ENCODE measurements at regions not wholly inside any gene's neighbourhood (a gene's known extent, or its start where the extent isn't known, plus 50 kb on each side); places are given as distances from the start of the nearest gene placed in this dataset.
A peak's percentile ranks its signal among the peaks of the same experiment; 100 is the strongest.

- Histone ChIP-seq H3K4me3 (no peak overlapping the region), H3K36me3 (no peaks in the 10 kb centered on the region), H3K27ac (no peak overlapping the region), H3K9me3 (replicated peaks) (no peaks in the 10 kb centered on the region), H3K27me3 (replicated peaks) (peaks cover 7% of the 10 kb centered on the region), H3K4me1 (replicated peaks) (peaks cover 12% of the 10 kb centered on the region)
- no peak for DNase-seq (ENCODE audit: low read depth in 1 of 2, low spot score in 2 of 2)
These were observed 100.1 kb downstream of the TMEM100 start for GRCh38 chr17:55622547-55622946.

DNA sequence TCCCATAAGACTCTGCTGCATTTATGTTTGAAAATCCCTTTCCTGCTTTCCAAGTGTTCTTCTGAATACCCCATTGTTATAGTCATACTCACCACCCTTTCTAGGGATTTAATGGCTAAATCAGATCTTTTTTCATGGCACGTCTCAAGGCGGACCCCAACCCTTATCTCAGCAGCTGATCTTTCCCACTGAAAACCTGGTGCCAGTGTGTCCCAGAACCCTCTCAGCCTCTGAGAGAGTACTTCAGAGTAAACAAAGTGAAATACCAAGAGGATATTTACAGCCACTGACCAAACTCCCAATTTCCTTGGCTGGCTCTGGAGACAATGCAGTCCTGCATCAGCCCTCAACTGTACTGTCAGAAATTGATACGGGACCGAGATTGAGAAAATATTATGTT is 101.7 kb downstream of the TMEM100 start:
- Histone ChIP-seq H3K27ac (no peak overlapping the region), H3K27me3 (replicated peaks) (peaks cover 15% of the 10 kb centered on the region), H3K9me3 (replicated peaks) (no peaks in the 10 kb centered on the region), H3K36me3 (no peaks in the 10 kb centered on the region), H3K4me1 (replicated peaks) (peaks cover 12% of the 10 kb centered on the region), H3K4me3 (no peak overlapping the region)
- DNase-seq (ENCODE audit: low read depth in 1 of 2, low spot score in 2 of 2): no peak

GRCh38 chr17:55620023-55620422 is 102.6 kb downstream of the TMEM100 start:
- peaks cover 12% of the 10 kb centered on the region for H3K4me1 ChIP-seq (replicated peaks)
- H3K36me3 ChIP-seq: no peaks in the 10 kb centered on the region
- H3K27me3 ChIP-seq (replicated peaks): peaks cover 24% of the 10 kb centered on the region
- H3K9me3 ChIP-seq (replicated peaks): no peaks in the 10 kb centered on the region
- H3K4me3 ChIP-seq: no peak overlapping the region
- DNase-seq (ENCODE audit: low read depth in 1 of 2, low spot score in 2 of 2): no peak
- H3K27ac ChIP-seq: no peak overlapping the region

DNA sequence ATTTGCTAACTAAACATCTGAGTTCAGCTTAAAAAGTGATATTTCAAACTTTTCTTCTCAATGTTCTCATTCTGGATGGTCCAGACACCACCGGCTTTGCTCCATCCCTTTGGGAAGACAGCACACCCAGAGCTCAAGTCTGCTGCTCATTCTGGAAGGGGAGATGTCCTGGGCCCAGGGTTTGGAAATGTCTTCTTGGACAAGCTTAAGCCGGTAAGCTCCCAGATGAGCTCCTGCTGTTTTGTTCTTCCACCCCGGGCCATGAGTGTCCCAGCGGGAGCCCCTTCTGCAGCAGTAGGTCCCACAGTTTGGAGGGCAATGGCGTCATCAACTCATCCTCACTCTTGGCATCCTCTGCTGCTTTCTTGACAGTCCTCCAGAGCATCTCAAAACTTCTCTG is 105.2 kb downstream of the TMEM100 start:
- DNase-seq (ENCODE audit: low read depth in 1 of 2, low spot score in 2 of 2): no peak
- Histone ChIP-seq H3K27me3 (replicated peaks) (peaks cover 44% of the 10 kb centered on the region), H3K27ac (no peak overlapping the region), H3K4me1 (replicated peaks) (peaks cover 12% of the 10 kb centered on the region), H3K36me3 (no peaks in the 10 kb centered on the region), H3K9me3 (replicated peaks) (no peaks in the 10 kb centered on the region), H3K4me3 (no peak overlapping the region)

DNA sequence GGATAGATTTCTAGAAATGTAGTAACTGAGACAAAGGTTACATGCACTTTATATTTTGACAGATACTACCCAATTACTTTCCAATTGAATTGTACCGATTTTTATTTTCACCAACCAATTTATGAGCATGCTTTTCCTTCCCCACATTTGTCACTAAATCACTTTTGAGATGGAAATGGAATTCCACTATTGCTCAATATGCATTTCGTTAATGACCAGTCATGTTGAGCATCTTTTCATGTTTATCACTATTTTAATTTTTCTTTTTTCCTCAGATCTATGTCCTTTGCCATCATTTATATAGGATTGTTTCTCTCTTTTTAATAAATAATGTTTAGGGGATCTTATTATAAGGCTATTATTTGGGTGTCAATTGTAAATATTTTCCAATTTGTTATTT is 102.8 kb upstream of the SMIM36 start:
- H3K27ac ChIP-seq: no peak overlapping the region
- H3K4me3 ChIP-seq: no peak overlapping the region
- no peaks in the 10 kb centered on the region for H3K36me3 ChIP-seq
- no peaks in the 10 kb centered on the region for H3K9me3 ChIP-seq (replicated peaks)
- H3K4me1 ChIP-seq (replicated peaks): peaks cover 13% of the 10 kb centered on the region
- no peak for DNase-seq (ENCODE audit: low read depth in 1 of 2, low spot score in 2 of 2)
- peaks cover 46% of the 10 kb centered on the region for H3K27me3 ChIP-seq (replicated peaks)

DNA sequence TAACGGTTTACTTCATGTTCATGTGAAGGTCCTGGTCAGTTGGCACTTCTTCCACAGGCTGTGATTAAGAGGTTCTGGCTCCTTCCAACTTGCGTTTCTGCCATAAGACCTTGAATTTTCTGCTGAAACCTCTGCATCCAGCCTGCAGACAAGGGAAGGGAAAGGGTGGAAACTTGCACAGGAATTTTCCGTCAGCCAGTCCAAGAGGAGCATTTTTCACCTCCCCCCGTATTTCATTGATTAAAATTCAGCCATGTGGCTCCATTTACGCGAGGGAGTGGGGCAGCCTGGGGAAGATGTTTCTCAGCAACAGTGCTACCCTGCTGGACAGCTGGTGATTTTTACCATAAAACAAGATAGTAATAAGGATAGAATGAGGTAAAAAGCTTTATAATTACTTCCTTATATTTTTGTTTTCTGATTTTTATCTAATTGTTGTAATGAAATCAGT is 101.5 kb upstream of the SMIM36 start:
- Histone ChIP-seq H3K9me3 (replicated peaks) (no peaks in the 10 kb centered on the region), H3K27ac (no peak overlapping the region), H3K4me1 (replicated peaks) (peaks cover 21% of the 10 kb centered on the region), H3K27me3 (replicated peaks) (peaks cover 39% of the 10 kb centered on the region), H3K4me3 (no peak overlapping the region), H3K36me3 (no peaks in the 10 kb centered on the region)
- no peak for DNase-seq (ENCODE audit: low read depth in 1 of 2, low spot score in 2 of 2)

DNA sequence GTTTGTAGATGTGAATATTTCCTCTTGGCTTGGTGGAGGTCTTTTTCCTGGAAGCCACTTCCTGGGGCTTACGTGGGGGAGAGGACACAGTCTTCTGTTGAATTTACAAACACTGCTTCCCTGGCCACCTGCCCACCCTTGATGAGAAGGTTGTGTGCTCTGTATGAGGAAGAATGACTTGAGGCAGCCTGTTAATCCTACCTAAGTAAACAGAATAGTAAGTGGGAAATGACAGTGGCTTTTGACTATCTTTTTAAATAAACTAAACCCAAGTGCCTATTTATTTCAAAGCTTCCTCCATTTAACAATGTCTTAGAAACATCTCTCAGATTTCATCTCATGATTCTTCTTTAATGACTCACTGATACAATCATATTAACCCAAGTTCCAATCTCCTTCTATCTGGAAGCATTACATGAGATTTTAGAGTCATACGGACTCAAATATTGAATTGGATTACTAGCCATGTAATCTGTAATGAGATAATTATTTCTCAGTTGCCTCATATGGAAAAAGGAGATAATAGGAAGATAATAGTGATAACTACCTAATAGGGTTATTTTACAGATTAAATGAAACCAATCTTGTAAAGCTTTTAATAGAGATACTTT is 96.6 kb upstream of the SMIM36 start:
- DNase-seq (ENCODE audit: low read depth in 1 of 2, low spot score in 2 of 2): peak; percentile 81 to 84
- Histone ChIP-seq H3K4me1 (replicated peaks) (peaks cover 27% of the 10 kb centered on the region), H3K27me3 (replicated peaks) (peaks cover 14% of the 10 kb centered on the region), H3K4me3 (no peak overlapping the region), H3K27ac (no peak overlapping the region), H3K9me3 (replicated peaks) (no peaks in the 10 kb centered on the region), H3K36me3 (no peaks in the 10 kb centered on the region)

GRCh38 chr17:55606488-55606815 is 95.2 kb upstream of the SMIM36 start:
- H3K4me3 ChIP-seq: no peak overlapping the region
- no peaks in the 10 kb centered on the region for H3K9me3 ChIP-seq (replicated peaks)
- H3K4me1 ChIP-seq (replicated peaks): peaks cover 27% of the 10 kb centered on the region
- DNase-seq (ENCODE audit: low read depth in 1 of 2, low spot score in 2 of 2): no peak
- H3K36me3 ChIP-seq: no peaks in the 10 kb centered on the region
- H3K27me3 ChIP-seq (replicated peaks): peaks cover 21% of the 10 kb centered on the region
- no peak overlapping the region for H3K27ac ChIP-seq

DNA sequence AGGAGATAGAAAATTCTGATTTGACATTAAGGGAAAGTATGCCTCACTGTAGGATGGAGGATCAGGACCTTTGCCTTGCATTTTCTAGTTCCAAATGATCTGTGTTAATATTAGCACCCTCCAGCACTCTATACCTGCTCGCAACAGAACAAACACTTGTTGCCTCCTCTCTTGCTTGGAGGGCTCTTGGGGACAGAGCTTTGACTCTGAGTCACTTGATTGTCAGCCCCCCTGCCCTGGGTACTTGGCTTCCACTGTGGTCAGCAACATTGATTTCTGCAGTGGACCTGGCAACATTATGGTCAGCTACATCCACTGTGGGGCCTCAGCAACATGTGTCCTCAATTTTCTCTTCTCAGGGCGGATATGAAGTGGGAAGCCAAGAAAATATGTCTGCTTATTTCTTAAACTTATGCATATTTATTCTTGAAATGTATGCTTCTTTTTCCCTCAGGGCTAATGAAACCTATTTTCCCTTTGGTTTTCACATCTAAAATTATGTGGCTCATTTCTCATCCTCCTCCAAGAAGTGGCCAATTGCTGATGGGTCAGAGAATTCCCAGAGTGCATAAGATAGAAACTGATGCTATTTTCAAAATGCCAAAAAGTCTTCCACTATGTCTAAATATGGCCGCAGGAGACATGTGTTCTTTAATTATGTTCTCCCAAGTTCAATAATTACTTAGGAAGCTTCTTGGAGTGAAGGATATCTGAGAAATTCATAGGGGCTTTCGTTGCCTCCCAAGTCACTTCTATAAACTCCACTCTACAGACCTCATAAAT is 94.6 kb upstream of the SMIM36 start:
- peaks cover 22% of the 10 kb centered on the region for H3K27me3 ChIP-seq (replicated peaks)
- H3K4me1 ChIP-seq (replicated peaks): peaks cover 27% of the 10 kb centered on the region
- no peaks in the 10 kb centered on the region for H3K36me3 ChIP-seq
- H3K27ac ChIP-seq: no peak overlapping the region
- no peak for DNase-seq (ENCODE audit: low read depth in 1 of 2, low spot score in 2 of 2)
- H3K9me3 ChIP-seq (replicated peaks): no peaks in the 10 kb centered on the region
- no peak overlapping the region for H3K4me3 ChIP-seq

GRCh38 chr17:55601874-55602364 is 90.7 kb upstream of the SMIM36 start:
- Histone ChIP-seq H3K27ac (no peak overlapping the region), H3K36me3 (no peaks in the 10 kb centered on the region), H3K4me1 (replicated peaks) (no peaks in the 10 kb centered on the region; the same call in 1 of the 2 replicates), H3K27me3 (replicated peaks) (peaks cover 22% of the 10 kb centered on the region), H3K4me3 (no peak overlapping the region), H3K9me3 (replicated peaks) (no peaks in the 10 kb centered on the region; the same call in 1 of the 2 replicates)
- DNase-seq (ENCODE audit: low read depth in 1 of 2, low spot score in 2 of 2): peak in 1 of 2 experiments; percentile 67

GRCh38 chr17:55598495-55598894 is 87.2 kb upstream of the SMIM36 start:
- Histone ChIP-seq H3K4me1 (replicated peaks) (no peaks in the 10 kb centered on the region; the same call in 1 of the 2 replicates), H3K4me3 (no peak overlapping the region), H3K27me3 (replicated peaks) (0 out of 2 replicates have a peak, but pooled peaks cover 18% of the 10 kb centered on the region), H3K9me3 (replicated peaks) (no peaks in the 10 kb centered on the region; the same call in 1 of the 2 replicates), H3K27ac (no peak overlapping the region), H3K36me3 (no peaks in the 10 kb centered on the region)
- no peak for DNase-seq (ENCODE audit: low read depth in 1 of 2, low spot score in 2 of 2)

- H3K4me3 ChIP-seq: no peak overlapping the region
- no peaks in the 10 kb centered on the region for H3K27me3 ChIP-seq (replicated peaks)
- no peaks in the 10 kb centered on the region for H3K36me3 ChIP-seq
- no peak overlapping the region for H3K27ac ChIP-seq
- H3K9me3 ChIP-seq (replicated peaks): no peaks in the 10 kb centered on the region
- DNase-seq (ENCODE audit: low read depth in 1 of 2, low spot score in 2 of 2): no peak
- H3K4me1 ChIP-seq (replicated peaks): peaks cover 13% of the 10 kb centered on the region
These were observed 77.4 kb upstream of the SMIM36 start for GRCh38 chr17:55588446-55589242.

DNA sequence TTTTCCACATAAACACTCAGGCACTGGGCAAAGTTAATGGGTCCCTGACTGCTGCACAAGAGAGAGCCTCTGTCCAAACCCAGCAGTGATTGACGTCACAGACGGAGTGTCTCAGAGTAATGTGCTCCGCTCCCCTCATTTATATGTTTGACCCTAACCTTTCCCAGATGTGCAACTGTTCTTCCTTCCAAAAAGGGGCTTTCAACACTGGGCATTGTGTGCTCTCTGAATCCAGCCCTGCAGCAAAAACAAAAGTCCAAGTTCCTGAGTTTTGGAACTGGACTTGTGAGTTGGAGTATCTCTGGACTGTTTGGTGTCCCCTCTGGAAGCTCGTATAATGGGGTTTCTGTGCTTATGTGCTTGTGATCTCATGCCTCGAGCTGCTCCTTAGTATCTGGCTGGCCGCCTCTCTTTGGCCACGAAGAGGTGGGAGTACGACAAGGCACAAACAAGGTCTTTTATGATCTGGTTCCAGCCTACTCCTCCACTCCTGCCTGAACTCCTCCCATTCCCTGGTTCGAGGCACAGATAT is 76.4 kb upstream of the SMIM36 start:
- H3K4me1 ChIP-seq (replicated peaks): peaks cover 22% of the 10 kb centered on the region
- no peak overlapping the region for H3K27ac ChIP-seq
- no peaks in the 10 kb centered on the region for H3K9me3 ChIP-seq (replicated peaks)
- no peaks in the 10 kb centered on the region for H3K27me3 ChIP-seq (replicated peaks)
- H3K4me3 ChIP-seq: no peak overlapping the region
- no peak for DNase-seq (ENCODE audit: low read depth in 1 of 2, low spot score in 2 of 2)
- H3K36me3 ChIP-seq: no peaks in the 10 kb centered on the region

Data from SJSA1 (cell line).